NCI-H1930 (cell line): ENCODE measurements at regions not wholly inside any gene's neighbourhood (a gene's known extent, or its start where the extent isn't known, plus 50 kb on each side); places are given as distances from the start of the nearest gene placed in this dataset.

Experiments
- DNase-seq, 2 experiments: peaks; one replicate each; lab custom pipeline; 2025; lab: John Stamatoyannopoulos, UW

DNA sequence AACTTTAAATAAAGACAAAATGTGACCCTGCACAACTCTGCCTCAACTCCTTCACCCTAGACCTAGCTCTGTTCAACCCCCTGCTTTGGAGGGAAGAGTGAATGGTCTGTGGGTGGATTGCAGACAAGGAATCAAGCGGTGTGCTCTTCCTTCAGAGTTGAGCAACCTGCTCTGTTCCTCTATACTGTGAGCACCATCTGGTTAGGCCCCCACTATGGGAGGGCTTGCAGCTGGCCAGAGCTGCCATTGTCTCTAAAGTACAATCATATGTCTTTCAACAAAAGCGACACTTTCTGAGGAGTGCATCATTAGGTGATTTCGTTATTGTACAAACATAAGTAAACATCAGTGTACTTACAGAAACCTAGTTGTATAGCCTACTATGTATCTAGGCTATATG lies 406.1 kb upstream of the MARCKS start:
- peak; percentile 11 to 56 for DNase-seq

DNA sequence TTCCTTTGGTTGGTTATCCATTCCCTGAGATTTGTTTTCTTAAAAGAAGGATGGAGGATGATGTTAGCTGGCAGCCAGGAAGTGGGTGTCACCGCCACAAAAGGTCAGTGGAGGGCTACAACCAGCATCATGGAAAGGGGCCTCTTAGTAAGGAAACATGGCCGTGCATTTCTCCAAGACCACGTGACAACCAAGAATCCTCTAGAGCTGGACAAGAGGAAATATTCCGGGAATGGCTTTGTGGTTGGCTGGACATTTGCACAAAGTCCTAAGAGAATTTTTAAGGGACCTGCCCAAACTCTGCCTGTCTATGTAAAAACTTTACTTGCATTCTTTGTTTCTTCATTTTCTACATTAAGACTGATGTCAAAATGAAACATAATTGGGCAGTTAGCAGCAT lies 399.9 kb upstream of the MARCKS start:
- DNase-seq, result no peak

DNA sequence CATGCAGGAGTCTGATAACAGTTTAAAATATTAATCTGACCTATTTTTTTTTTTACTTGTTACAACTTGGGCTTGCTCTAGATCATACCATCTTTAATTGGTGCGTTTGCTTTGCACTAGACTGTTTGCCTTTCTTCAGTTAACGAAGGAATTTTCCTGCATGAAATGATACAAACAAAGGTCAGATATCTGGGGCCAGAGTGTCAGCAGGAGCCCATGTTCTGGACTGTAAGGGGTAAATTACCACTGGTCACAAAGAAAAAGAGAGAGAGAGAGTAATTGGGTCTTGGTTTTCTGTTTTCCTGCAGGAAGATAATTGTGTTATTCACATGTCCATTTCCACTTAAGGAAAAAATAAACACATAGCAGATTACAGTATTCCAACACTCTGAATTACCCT lies 399.4 kb upstream of the MARCKS start:
- no peak for DNase-seq

DNA sequence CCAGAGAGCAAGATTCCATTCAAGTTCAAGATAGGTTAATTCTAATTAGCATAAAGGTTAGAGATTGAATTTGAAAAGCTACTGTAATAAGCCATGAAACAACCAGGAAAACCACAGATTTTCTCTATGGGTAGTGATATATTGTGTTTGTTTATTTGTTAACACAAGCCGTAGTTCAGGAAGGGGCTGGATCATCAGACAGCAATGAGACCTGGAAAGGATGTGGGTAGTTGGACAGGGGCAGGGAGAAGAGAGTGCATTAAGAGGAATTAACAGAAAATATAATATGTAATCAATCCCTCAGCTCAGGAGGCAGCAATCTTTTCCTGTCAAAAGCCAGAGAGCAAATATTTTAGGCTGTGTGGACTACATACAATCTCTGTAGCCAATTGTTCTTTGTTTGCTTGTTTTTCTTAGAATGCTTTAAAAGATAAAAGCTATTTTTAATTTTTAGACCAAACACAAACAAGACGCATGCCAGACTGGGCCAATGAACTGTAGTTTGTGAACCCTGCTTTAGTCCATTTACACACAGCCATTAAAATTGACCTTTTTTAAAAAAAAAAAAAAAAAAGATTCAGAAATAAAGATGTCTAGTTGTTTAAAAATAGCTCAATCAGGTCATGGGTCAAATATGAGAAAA lies 398.7 kb upstream of the MARCKS start:
- DNase-seq, result no peak

DNA sequence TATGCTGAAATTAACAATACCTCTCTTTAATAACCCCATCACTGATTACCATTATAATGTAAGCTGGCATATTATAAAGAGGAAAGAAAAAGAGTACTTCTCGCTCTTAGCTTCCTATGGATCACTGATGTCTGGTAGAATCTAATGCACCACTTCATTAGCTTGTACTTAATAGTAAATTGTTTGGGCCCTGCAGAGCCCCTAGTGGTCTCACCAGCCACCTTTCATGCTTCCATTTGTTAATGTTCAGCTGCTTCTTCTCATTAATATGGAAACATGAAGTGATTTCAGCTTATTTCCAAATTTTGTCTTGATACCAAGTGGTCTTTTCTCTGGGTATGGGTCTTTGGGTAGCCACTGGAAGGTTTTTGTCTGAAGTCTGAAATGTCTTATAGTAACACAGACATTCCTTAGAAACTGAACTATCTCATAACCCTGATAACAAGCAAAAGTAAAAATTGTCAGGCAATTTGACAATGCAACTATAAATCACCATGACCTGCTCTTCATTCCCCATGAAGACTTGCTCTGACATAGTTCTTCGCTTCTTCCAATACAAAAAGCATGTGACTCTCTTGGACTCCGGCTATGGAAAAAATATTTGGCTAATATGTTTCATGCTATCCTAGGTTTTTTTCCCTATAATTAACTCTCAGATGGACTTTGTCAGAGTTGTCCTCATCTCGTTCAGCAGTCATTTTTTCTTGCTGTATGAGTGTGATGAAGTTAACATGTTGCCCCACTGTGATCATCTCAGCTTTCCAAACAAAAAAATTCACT lies 395.8 kb upstream of the MARCKS start:
- no peak for DNase-seq

DNA sequence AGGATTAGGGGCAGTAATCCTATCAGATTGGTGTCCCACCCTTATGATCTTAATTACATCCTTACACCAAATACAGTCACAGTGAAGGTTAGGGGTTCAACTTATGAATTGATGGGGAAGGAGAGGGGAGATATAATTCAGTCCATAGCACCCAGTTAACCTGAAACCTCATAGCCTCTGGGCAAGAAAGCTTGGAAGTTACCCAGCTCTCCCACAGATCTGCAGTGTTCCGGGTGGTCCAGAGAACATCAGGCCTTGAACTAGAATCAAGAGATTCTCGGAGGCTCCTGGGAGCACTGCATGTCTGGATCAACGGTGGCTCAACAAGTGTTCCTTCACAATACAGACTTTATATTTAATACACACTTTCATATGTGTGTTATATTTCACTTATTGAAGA lies 392.6 kb upstream of the MARCKS start:
- no peak for DNase-seq

DNA sequence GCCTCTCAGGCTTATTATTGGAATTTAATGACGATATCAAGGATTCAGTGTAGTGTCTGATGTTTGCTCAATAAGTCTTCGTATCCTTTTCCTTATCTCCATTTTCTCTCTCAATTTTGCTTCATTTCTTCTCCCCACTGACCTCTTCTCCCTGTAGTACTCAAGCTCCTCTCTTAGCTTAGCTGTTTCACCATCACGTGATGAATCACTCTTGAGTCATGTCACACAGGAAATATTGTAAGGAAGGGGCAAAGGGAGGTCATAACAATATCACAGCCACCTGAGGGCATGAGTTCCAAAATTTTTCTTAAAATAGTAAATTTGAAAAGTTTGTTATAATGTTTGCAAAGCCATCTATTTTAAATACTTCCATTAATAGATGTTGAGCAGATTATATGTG lies 392.2 kb upstream of the MARCKS start:
- no peak for DNase-seq

DNA sequence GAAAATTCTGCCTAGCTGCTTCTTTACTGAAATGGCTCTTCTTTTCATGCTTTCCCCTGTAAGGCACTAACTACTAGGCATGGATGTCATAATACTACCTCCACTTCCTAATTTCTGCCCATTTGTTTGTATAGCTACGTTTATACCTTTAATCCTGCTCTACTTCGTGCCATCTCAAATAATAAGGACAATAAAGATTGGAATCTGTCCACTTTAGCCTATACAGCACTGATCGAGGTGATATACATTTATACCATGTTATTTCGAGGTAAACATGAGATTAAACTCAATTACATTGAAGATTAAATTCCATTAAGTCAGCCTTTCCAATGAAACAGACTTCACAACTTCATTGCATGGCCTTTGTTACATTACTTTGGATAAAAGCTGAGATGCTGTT lies 390.6 kb upstream of the MARCKS start:
- DNase-seq, result no peak

DNA sequence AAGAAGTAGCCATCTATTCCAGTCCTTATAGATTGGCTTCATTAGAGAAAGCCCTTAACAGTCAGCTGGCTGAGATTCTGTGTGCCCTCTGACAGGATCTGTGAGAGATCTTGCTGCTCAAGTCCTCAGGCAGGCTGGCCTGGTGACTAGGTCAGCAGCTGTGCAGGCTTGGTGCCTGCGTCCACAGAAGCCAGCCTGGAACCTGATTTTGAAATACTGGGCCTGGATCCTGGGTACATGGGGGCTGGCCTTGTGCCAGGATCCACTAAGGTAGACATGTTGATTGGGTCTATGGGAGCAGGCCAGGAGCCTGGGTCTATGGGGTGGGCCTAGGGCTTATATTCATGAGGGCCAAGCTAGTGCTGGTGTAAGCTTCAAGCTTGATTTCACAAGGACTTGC lies 381.8 kb upstream of the MARCKS start:
- DNase-seq, result no peak

DNA sequence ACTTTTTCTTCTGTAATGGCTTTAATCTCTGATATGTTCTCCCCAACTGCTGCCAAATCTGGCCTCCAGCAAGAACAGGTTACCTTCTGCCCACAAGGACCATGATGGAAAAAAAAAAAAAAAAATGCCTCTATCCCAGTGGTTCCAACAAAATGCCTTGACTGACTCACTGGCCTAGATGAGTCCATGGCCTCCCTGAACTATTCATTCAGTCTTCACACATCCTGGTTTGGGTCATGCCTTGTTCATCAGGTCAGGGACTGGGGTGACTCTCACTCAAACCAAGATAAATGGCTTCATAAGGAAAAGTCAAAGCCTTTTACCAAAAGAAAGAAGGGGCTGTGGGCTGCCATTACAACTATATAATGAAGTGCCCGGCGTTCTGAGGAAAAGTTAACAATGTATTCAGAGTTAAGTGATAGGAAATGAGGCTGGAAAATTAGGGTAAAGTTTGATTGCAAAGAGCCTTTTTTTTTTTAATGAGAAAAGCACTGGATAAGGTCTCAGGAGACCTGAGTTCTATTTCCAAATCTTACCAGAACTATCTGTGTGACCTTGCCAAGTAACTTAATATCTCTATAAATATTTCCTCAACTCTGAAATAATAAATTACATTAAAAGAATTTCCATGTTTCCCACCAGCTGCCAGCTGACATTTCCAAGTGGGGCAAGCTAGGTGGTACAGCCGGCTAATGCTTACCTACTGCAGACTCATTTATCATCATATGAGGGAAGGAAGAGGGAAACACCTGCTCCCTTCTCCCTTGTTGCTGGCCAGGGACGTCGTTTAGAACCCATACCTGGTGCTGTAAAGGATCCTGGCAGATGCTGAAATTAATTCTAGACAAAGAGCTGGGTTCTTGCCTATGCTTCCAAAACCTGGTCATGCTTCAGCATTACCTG lies 380.0 kb upstream of the MARCKS start:
- no peak for DNase-seq

DNA sequence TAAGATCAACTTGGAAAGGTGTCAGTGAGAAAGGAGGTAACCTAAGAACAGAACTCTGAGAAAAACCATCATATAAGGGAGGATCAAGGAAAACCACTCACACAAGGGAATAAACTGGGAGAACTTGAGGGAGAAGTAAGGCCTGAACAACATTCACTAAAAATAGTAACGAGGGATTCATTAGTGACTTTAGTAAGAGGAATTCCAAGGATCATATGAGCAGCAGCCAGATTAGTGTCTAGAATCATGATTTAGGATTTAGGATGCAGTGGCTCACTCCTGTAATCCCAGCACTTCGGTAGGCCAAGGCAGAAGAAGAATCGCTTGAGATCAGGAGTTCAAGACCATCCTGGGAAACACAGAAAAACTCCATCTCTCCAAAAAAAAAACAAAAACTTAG lies 376.5 kb upstream of the MARCKS start:
- DNase-seq, result no peak

DNA sequence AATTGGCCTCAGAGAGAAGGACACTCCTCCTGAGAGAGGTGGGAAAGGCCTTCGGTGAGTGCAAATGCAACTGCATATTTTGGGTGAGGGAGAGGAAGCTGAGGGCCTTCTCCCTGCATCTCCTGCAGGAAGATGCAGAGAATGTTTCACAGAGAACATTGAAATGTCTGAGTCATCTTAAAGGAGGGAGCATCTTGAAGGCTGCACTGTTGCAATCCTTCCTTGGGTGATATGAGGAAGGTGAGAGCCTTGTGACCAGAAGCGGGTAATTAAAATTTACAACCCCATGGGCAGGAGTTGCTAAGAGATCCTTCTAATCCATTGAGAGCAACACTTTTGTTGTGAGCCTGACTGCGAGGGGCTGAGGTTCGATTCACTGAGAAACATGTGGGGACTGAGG lies 375.7 kb upstream of the MARCKS start:
- no peak for DNase-seq

DNA sequence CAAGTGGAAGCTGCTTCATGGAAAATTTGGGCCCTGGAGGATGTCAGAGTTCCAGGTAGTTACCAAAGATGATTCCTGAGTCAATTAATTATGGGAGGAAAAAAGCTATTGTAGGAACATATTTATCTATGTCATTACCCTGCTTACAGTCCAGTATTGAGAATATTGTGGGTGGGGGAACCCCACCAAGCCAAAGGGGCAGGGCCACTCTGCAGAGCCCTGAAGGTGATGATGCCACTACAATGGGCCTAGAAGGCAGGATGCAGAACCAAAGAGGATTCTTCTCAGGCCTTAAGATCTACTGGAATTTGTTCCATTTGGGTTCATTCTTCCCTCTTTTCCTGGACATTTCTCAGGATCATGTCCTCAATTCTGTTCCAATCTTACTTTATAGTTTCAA lies 375.2 kb upstream of the MARCKS start:
- no peak for DNase-seq

DNA sequence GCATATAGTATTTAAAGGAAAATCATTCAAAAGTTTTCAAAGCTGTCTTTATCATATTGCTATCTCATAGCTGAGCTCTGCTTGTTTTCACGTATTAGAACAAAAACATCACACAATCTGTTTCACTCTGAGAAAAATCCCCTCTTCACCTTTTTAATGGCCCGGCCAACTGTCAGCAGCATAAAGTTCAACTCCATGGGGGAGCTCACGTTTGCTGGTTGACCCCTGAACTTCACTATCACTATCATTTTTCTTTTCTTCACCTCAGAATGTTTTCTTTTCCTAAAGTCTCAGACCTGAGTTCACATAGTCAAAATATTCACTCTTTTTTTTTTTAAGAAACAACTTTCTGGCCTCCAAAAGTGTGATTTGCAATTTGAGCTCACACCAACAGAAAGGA lies 374.4 kb upstream of the MARCKS start:
- no peak for DNase-seq

DNA sequence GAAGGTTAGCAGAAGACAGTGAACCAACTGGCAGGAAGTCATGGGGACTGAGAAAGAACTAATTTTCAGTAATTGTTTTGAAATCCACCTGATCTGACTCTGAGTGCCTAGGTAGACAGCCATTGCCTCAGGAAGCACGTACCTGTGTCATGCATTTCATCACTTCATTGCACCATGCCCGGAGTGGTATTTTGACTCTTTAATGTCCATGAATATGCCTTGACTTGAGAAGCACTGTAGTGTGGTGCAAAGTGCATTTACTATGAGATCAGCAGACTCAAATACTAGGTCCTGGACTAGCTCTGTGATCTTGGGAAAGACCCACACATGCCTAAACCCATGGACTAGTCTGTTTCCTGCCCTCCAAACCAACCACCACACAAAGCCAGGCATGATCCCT lies 370.9 kb upstream of the MARCKS start:
- no peak for DNase-seq

DNA sequence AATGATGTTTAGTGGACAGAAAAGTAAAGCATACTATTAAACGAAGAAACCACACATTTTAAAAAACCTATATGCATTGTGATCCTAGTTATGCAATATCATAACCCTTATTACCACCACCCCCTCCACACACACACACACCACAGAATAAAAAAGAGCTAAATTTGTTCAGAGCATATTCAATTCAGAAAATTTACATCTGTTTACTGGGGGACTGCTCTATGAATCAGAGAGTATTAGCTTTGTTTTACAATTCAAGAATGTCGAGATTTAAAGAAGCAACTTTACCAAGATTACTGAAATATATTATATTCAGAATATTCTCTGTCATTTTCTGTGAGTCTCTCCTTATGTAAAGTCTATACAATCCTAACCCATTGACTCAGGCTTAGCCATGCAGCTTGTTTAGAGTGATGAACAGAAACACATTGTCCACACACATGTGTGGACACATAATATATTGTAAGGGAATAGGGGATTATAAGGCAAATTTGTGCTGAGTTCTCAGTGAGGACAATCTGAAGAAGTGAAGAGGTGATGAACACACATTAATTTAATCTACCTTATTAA lies 369.6 kb upstream of the MARCKS start:
- no peak for DNase-seq

DNA sequence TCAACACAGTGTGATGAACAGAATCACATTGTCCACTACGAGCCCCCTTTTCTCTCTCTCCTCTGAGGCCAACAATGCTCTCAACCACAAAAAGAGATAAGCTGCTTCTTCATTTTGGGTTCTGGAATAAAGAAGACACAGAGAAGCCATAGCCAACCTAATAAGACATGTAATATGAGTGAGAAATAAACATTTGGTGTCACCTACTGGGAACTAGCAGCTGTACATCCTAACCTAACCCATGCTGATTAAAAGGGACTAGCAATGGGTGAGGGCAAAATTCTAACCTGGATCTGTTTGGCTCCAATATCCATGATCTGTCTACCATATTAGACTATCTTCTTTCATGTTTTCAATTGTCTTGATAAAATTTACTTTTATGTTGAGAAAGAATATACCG lies 369.1 kb upstream of the MARCKS start:
- no peak for DNase-seq

DNA sequence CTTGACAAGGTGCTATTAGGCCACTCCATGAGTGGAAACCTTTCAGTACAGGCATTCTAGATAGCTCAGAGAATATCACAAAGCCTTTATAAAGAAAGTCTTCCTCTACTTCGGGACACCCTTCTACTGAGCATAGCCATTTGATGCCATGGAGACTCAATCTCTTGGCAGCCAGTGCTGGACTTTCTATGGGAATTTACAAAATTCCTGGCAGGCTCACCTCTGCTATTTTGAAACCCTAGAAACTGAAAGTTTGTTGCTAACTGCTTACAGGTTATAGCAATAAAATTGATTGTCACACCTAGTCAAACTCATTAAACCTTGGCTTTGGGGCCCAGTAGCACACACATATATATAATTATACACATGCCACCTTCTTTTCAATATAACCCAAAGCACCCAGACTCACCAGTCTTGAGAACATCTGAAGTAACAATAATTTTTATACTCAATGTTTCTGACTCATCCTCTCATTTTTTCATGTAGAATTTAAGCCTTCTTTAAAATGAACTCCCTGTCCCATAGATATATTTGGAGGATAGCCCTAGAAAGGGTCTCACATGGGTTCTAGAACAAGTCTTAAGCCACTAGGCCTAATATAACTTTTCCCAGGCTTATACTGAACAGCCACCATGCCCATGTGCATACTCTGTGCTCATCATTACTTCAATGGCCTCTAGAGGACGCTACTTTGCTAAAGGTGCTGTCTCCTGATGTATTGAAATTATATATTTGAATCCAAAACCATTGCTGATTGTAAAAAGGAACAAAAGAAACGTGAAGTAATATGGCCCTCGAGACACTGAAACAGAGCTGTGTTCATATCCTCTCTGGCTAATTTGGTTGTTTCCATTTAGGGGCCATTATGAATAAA lies 368.1 kb upstream of the MARCKS start:
- DNase-seq, result no peak

DNA sequence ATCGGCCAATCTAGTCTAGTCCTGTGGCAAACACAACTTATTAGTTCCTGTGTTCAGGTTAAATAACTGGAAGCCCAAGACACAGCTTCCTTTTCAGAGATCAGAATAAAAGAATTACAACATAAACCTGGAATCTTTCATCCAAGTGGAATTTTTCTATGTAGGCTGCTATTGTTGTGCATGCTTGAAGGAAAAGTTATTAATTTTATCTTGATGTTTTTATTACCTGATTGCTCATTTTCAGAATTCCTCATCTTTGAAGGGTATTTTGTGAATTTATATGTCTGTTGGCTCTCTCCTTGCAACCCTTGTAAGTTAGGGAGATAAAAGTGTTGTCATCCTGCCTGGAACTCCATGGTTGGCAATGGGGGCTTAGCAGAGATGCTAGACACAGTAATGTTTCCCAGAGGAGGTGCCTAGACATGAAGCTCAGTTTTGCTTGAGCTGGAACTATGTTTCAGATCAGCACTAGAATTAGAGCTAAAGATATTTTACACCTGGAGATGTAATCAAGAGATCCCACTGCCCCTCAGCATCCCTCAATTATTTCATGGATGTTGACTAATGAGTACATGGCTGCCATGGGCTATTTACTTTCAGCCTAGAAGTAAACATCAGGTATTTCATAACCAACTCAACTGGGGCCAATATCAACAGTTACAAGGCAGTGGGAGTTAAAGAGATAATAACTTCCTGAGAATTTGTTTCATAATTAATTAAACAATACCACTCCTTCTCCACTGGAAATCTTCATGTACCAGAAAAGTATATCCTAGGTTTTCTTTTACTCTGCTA lies 367.0 kb upstream of the MARCKS start:
- DNase-seq, result peak in 1 of 2 experiments; percentile 4

DNA sequence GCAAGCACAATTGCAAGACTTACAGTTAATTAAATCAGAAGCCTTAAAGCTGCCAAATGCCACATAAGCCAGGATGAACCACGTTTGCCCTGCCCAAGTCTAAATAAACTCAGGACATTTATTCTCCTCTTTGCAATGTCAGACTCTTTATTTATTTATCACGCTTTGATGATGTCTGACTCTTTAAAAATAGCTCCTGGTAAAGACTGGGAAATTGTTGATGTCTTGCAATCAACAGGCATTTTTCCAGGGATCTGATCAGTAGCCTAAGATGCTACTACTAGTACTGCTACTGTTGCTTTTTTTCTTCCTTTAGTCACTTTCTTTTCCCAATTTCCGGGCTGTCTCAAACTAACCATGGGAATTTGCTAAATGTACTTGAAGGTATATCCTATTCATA lies 365.8 kb upstream of the MARCKS start:
- DNase-seq, result no peak

DNA sequence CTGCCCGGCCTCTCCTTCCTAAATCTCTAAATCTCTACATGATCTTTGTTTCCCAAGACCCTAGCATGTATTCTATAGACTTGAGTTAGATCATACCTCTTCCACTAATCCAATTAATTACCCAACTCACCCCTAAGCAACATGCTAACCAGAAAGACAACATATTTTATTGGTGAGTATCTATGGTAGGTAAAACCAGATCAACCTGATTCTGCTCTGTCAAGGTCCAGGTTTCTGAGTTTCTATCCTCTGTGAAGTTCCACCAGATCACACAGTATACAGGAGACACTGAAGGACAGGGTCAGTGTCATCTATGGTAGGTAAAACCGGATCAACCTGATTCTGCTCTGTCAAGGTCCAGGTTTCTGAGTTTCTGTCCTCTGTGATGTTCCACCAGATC lies 363.2 kb upstream of the MARCKS start:
- no peak for DNase-seq
